ENCODE measurements at regions not wholly inside any gene's neighbourhood (a gene's known extent, or its start where the extent isn't known, plus 50 kb on each side); places are given as distances from the start of the nearest gene placed in this dataset.
"Not testable (repeated sequence)": the region's sequence is repeated elsewhere in the genome, so short reads cannot be mapped to it uniquely, and the experiment has no call there.

GRCh38 chr15:85201118-85201793, 179.1 kb upstream of the AKAP13 start:
- not testable (repeated sequence) for H2BK120ac ChIP-seq (ENCODE audit: low read depth, low read length); H3K27ac ChIP-seq (ENCODE audit: low read length, poor library complexity, severe bottlenecking); H3K23ac ChIP-seq (ENCODE audit: low read length in 2 of 2); H2BK12ac ChIP-seq (ENCODE audit: low read length in 2 of 2); H3K4me3 ChIP-seq (ENCODE audit: insufficient read depth in 1 of 2, low read depth in 1 of 2, low read length in 2 of 2); H3K14ac ChIP-seq (ENCODE audit: low read length in 2 of 2); H3K79me1 ChIP-seq (replicated peaks; ENCODE audit: low read length, poor library complexity, severe bottlenecking); H2AFZ ChIP-seq (ENCODE audit: low read depth, low read length); H3K4me1 ChIP-seq (ENCODE audit: control insufficient read depth, insufficient read depth, low read depth, low read length); H4K8ac ChIP-seq (ENCODE audit: low read length); H3K36me3 ChIP-seq (ENCODE audit: control insufficient read depth in 1 of 2, insufficient read depth in 2 of 2, low read depth in 1 of 2, low read length in 2 of 2); H3K27me3 ChIP-seq (ENCODE audit: control insufficient read depth in 1 of 2, insufficient read depth in 1 of 2, low read length in 2 of 2); H2AK5ac ChIP-seq (ENCODE audit: low read length, severe bottlenecking); H2BK5ac ChIP-seq (ENCODE audit: low read depth, low read length, poor library complexity, severe bottlenecking); H4K91ac ChIP-seq (ENCODE audit: low read length); H2BK15ac ChIP-seq (ENCODE audit: low read depth, poor library complexity, severe bottlenecking); H3K4ac ChIP-seq (ENCODE audit: low read depth in 1 of 2, low read length in 2 of 2); H3K4me2 ChIP-seq (ENCODE audit: low read length, poor library complexity, severe bottlenecking); H3K9me3 ChIP-seq (ENCODE audit: control insufficient read depth, low read length); H3K9ac ChIP-seq (ENCODE audit: low read length); DNase-seq; H3K18ac ChIP-seq (ENCODE audit: low read depth in 1 of 2, low read length in 2 of 2)
- WGBS: no CpG with 5 or more reads among the region's 16 CpGs

GRCh38 chr15:85204481-85204880, 175.9 kb upstream of the AKAP13 start:
- not testable (repeated sequence) for H3K4me3 ChIP-seq (ENCODE audit: insufficient read depth in 1 of 2, low read depth in 1 of 2, low read length in 2 of 2); H2BK12ac ChIP-seq (ENCODE audit: low read length in 2 of 2); H3K23ac ChIP-seq (ENCODE audit: low read length in 2 of 2); H3K4ac ChIP-seq (ENCODE audit: low read depth in 1 of 2, low read length in 2 of 2); H3K18ac ChIP-seq (ENCODE audit: low read depth in 1 of 2, low read length in 2 of 2); H3K36me3 ChIP-seq (ENCODE audit: control insufficient read depth in 1 of 2, insufficient read depth in 2 of 2, low read depth in 1 of 2, low read length in 2 of 2); H3K4me2 ChIP-seq (ENCODE audit: low read length, poor library complexity, severe bottlenecking); H2BK15ac ChIP-seq (ENCODE audit: low read depth, poor library complexity, severe bottlenecking); H3K9me3 ChIP-seq (ENCODE audit: control insufficient read depth, low read length); H2AFZ ChIP-seq (ENCODE audit: low read depth, low read length); H3K27ac ChIP-seq (ENCODE audit: low read length, poor library complexity, severe bottlenecking); H3K27me3 ChIP-seq (ENCODE audit: control insufficient read depth in 1 of 2, insufficient read depth in 1 of 2, low read length in 2 of 2); H3K14ac ChIP-seq (ENCODE audit: low read length in 2 of 2); H2BK5ac ChIP-seq (ENCODE audit: low read depth, low read length, poor library complexity, severe bottlenecking); H2AK5ac ChIP-seq (ENCODE audit: low read length, severe bottlenecking); H3K4me1 ChIP-seq (ENCODE audit: control insufficient read depth, insufficient read depth, low read depth, low read length); H3K9ac ChIP-seq (ENCODE audit: low read length); H3K79me1 ChIP-seq (replicated peaks; ENCODE audit: low read length, poor library complexity, severe bottlenecking); H4K8ac ChIP-seq (ENCODE audit: low read length); H4K91ac ChIP-seq (ENCODE audit: low read length); DNase-seq; H2BK120ac ChIP-seq (ENCODE audit: low read depth, low read length)
- no CpG with 5 or more reads among the region's 16 CpGs for WGBS

GRCh38 chr15:85233791-85234325, 146.5 kb upstream of the AKAP13 start:
- not testable (repeated sequence) for H3K27ac ChIP-seq (ENCODE audit: low read length, poor library complexity, severe bottlenecking); H3K4ac ChIP-seq (ENCODE audit: low read depth in 1 of 2, low read length in 2 of 2); H2AFZ ChIP-seq (ENCODE audit: low read depth, low read length); H3K4me1 ChIP-seq (ENCODE audit: control insufficient read depth, insufficient read depth, low read depth, low read length); H3K18ac ChIP-seq (ENCODE audit: low read depth in 1 of 2, low read length in 2 of 2); DNase-seq; H3K36me3 ChIP-seq (ENCODE audit: control insufficient read depth in 1 of 2, insufficient read depth in 2 of 2, low read depth in 1 of 2, low read length in 2 of 2); H2BK12ac ChIP-seq (ENCODE audit: low read length in 2 of 2); H4K91ac ChIP-seq (ENCODE audit: low read length); H2AK5ac ChIP-seq (ENCODE audit: low read length, severe bottlenecking); H3K14ac ChIP-seq (ENCODE audit: low read length in 2 of 2); H3K27me3 ChIP-seq (ENCODE audit: control insufficient read depth in 1 of 2, insufficient read depth in 1 of 2, low read length in 2 of 2); H2BK15ac ChIP-seq (ENCODE audit: low read depth, poor library complexity, severe bottlenecking); H2BK5ac ChIP-seq (ENCODE audit: low read depth, low read length, poor library complexity, severe bottlenecking); H3K23ac ChIP-seq (ENCODE audit: low read length in 2 of 2); H3K9ac ChIP-seq (ENCODE audit: low read length); H3K79me1 ChIP-seq (replicated peaks; ENCODE audit: low read length, poor library complexity, severe bottlenecking); H3K9me3 ChIP-seq (ENCODE audit: control insufficient read depth, low read length); H4K8ac ChIP-seq (ENCODE audit: low read length); H2BK120ac ChIP-seq (ENCODE audit: low read depth, low read length)
- no CpG with 5 or more reads among the region's 62 CpGs for WGBS
- Histone ChIP-seq H3K4me2 (ENCODE audit: low read length, poor library complexity, severe bottlenecking) (peak overlapping the region; percentile 29), H3K4me3 (ENCODE audit: insufficient read depth in 1 of 2, low read depth in 1 of 2, low read length in 2 of 2) (peak overlapping the region in 1 of 2 experiments; percentile 62)

GRCh38 chr15:85234450-85235196, 145.8 kb upstream of the AKAP13 start:
- H3K9me3 ChIP-seq (ENCODE audit: control insufficient read depth, low read length); H2AK5ac ChIP-seq (ENCODE audit: low read length, severe bottlenecking); H2BK5ac ChIP-seq (ENCODE audit: low read depth, low read length, poor library complexity, severe bottlenecking); DNase-seq; H3K23ac ChIP-seq (ENCODE audit: low read length in 2 of 2); H3K27ac ChIP-seq (ENCODE audit: low read length, poor library complexity, severe bottlenecking); H3K27me3 ChIP-seq (ENCODE audit: control insufficient read depth in 1 of 2, insufficient read depth in 1 of 2, low read length in 2 of 2); H4K91ac ChIP-seq (ENCODE audit: low read length); H3K18ac ChIP-seq (ENCODE audit: low read depth in 1 of 2, low read length in 2 of 2); H3K4me3 ChIP-seq (ENCODE audit: insufficient read depth in 1 of 2, low read depth in 1 of 2, low read length in 2 of 2); H2BK12ac ChIP-seq (ENCODE audit: low read length in 2 of 2); H2AFZ ChIP-seq (ENCODE audit: low read depth, low read length); H3K79me1 ChIP-seq (replicated peaks; ENCODE audit: low read length, poor library complexity, severe bottlenecking); H3K4me1 ChIP-seq (ENCODE audit: control insufficient read depth, insufficient read depth, low read depth, low read length); H3K36me3 ChIP-seq (ENCODE audit: control insufficient read depth in 1 of 2, insufficient read depth in 2 of 2, low read depth in 1 of 2, low read length in 2 of 2); H3K4ac ChIP-seq (ENCODE audit: low read depth in 1 of 2, low read length in 2 of 2); H3K9ac ChIP-seq (ENCODE audit: low read length); H3K14ac ChIP-seq (ENCODE audit: low read length in 2 of 2); H4K8ac ChIP-seq (ENCODE audit: low read length); H2BK15ac ChIP-seq (ENCODE audit: low read depth, poor library complexity, severe bottlenecking); H2BK120ac ChIP-seq (ENCODE audit: low read depth, low read length): not testable (repeated sequence)
- peak overlapping the region; percentile 22 for H3K4me2 ChIP-seq (ENCODE audit: low read length, poor library complexity, severe bottlenecking)
- no CpG with 5 or more reads among the region's 55 CpGs for WGBS

Measured in mesenchymal stem cell (in vitro differentiated cells and primary cell).